ENCODE measurements at regions not wholly inside any gene's neighbourhood (a gene's known extent, or its start where the extent isn't known, plus 50 kb on each side); places are given as distances from the start of the nearest gene placed in this dataset.

DNA sequence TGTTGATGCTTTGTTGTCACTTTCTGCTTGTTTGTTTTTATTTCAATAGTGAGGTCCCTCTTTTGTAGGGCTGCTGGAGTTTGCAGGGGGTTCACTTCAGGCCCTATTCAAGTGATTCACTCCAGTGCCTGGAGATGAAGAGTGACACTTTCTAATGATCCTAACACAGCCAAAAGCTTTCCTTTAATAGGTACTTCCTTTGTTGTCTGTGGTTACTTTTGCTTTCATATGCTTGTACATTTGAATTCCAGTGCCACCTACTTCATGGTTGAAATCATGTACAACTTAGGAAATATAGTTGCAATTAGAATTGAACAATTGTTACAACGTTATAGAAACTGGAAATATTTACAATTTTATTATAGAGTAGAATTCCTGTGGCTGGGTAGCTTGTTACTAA lies 466.8 kb upstream of the EPHA3 start:
- Histone ChIP-seq H3K4me3 (no peak overlapping the region), H3K27me3 (no peaks in the 10 kb centered on the region), H3K4me1 (no peaks in the 10 kb centered on the region), H3K27ac (no peak overlapping the region), H3K36me3 (no peaks in the 10 kb centered on the region), H3K9me3 (peaks cover 0 to 8% of the 10 kb centered on the region in 2 donors)
- intact Hi-C loops (cut with DNase I; ENCODE audit: low total_unique reads): no loop called here
- no peak for TF ChIP-seq POLR2A (IDR thresholded peaks at IDR 0.05)
- TF ChIP-seq POLR2AphosphoS5 (IDR thresholded peaks at IDR 0.05): no peak
- TF ChIP-seq, protein P1, sequence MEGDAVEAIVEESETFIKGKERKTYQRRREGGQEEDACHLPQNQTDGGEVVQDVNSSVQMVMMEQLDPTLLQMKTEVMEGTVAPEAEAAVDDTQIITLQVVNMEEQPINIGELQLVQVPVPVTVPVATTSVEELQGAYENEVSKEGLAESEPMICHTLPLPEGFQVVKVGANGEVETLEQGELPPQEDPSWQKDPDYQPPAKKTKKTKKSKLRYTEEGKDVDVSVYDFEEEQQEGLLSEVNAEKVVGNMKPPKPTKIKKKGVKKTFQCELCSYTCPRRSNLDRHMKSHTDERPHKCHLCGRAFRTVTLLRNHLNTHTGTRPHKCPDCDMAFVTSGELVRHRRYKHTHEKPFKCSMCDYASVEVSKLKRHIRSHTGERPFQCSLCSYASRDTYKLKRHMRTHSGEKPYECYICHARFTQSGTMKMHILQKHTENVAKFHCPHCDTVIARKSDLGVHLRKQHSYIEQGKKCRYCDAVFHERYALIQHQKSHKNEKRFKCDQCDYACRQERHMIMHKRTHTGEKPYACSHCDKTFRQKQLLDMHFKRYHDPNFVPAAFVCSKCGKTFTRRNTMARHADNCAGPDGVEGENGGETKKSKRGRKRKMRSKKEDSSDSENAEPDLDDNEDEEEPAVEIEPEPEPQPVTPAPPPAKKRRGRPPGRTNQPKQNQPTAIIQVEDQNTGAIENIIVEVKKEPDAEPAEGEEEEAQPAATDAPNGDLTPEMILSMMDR (IDR thresholded peaks at IDR 0.05): no peak
- no peak for DNase-seq (ENCODE audit: low spot score in 2 of 2)

- peaks cover 0 to 8% of the 10 kb centered on the region in 2 donors for H3K9me3 ChIP-seq
- intact Hi-C loops (cut with DNase I; ENCODE audit: low total_unique reads): no loop called here
- no peak for DNase-seq (ENCODE audit: low spot score in 2 of 2)
- H3K4me1 ChIP-seq: no peaks in the 10 kb centered on the region
- no peak overlapping the region for H3K27ac ChIP-seq
- TF ChIP-seq POLR2AphosphoS5 (IDR thresholded peaks at IDR 0.05) (no peak), POLR2A (IDR thresholded peaks at IDR 0.05) (no peak)
- TF ChIP-seq, protein P1 (IDR thresholded peaks at IDR 0.05): no peak
- H3K4me3 ChIP-seq: no peak overlapping the region
- H3K36me3 ChIP-seq: no peaks in the 10 kb centered on the region
- no peaks in the 10 kb centered on the region for H3K27me3 ChIP-seq
These were observed 466.3 kb upstream of the EPHA3 start for GRCh38 chr3:88641033-88641604.

- no peak for DNase-seq (ENCODE audit: low spot score in 2 of 2)
- Histone ChIP-seq H3K27me3 (no peaks in the 10 kb centered on the region), H3K4me1 (no peaks in the 10 kb centered on the region), H3K36me3 (no peaks in the 10 kb centered on the region), H3K27ac (no peak overlapping the region), H3K4me3 (no peak overlapping the region), H3K9me3 (peaks cover 0 to 4% of the 10 kb centered on the region in 2 donors)
- TF ChIP-seq POLR2AphosphoS5 (IDR thresholded peaks at IDR 0.05): no peak
- TF ChIP-seq, protein P1 (IDR thresholded peaks at IDR 0.05): no peak
- no peak for TF ChIP-seq POLR2A (IDR thresholded peaks at IDR 0.05)
- intact Hi-C loops (cut with DNase I; ENCODE audit: low total_unique reads): no loop called here
These were observed 450.0 kb upstream of the EPHA3 start for GRCh38 chr3:88657459-88657858.

DNA sequence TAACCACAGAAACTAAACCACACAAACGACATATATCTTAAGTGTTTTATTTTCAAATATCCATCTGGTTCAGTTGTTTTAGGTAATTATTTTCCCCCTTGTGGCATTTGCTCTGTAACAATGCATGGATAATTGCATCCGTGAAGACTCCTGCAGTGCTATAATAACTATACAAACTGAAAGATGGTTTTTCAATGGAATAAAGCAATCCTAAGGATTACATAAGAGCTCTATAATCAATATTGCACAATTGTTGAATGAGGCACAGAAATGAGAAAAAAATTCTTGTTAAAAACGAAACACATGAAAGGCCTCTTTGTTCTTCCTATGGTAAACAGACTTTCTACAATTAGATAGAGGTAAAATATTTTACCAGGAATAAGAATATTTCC lies 446.0 kb upstream of the EPHA3 start:
- no peaks in the 10 kb centered on the region for H3K27me3 ChIP-seq
- TF ChIP-seq POLR2AphosphoS5 (IDR thresholded peaks at IDR 0.05) (no peak), POLR2A (IDR thresholded peaks at IDR 0.05) (no peak)
- TF ChIP-seq, protein P1 (IDR thresholded peaks at IDR 0.05): no peak

GRCh38 chr3:88668180-88668579 lies 439.2 kb upstream of the EPHA3 start:
- intact Hi-C loops (cut with DNase I; ENCODE audit: low total_unique reads): no loop called here

More for the DNA sequence above, 446.0 kb upstream of the EPHA3 start:
- H3K36me3 ChIP-seq: no peaks in the 10 kb centered on the region
- intact Hi-C loops (cut with DNase I; ENCODE audit: low total_unique reads): loop anchor here (5.0 kb wide), 1 partner anchor 831 kb away; no protein-coding TSS in a partner anchor
- H3K27ac ChIP-seq: no peak overlapping the region
- H3K4me1 ChIP-seq: no peaks in the 10 kb centered on the region
- H3K9me3 ChIP-seq: peaks cover 0 to 4% of the 10 kb centered on the region in 2 donors
- no peak overlapping the region for H3K4me3 ChIP-seq
- DNase-seq (ENCODE audit: low spot score in 2 of 2): no peak

More at GRCh38 chr3:88668180-88668579, 439.2 kb upstream of the EPHA3 start:
- TF ChIP-seq POLR2A (IDR thresholded peaks at IDR 0.05) (no peak), POLR2AphosphoS5 (IDR thresholded peaks at IDR 0.05) (no peak)
- H3K27ac ChIP-seq: no peak overlapping the region
- no peaks in the 10 kb centered on the region for H3K27me3 ChIP-seq
- H3K36me3 ChIP-seq: no peaks in the 10 kb centered on the region
- H3K9me3 ChIP-seq: no peaks in the 10 kb centered on the region
- DNase-seq (ENCODE audit: low spot score in 2 of 2): no peak
- H3K4me1 ChIP-seq: no peaks in the 10 kb centered on the region
- H3K4me3 ChIP-seq: no peak overlapping the region

Data from breast epithelium (tissue), 4 donors.